GM19324 (cell line): ENCODE measurements at regions not wholly inside any gene's neighbourhood (a gene's known extent, or its start where the extent isn't known, plus 50 kb on each side); places are given as distances from the start of the nearest gene placed in this dataset.

Source experiments
- ATAC-seq: cut with Tn5 transposase; IDR thresholded peaks from one replicate; pipeline ENCODE4 v1.9.1; 2021; ENCODE audit warnings: mild to moderate bottlenecking, moderate library complexity; ENCODE audit not compliant: unreplicated experiment, low FRiP score

- no peak for ATAC-seq
These were observed 344.1 kb upstream of the ADAMTSL1 start for GRCh38 chr9:18129809-18130334.

GRCh38 chr9:18136354-18136994 lies 337.5 kb upstream of the ADAMTSL1 start:
- no peak for ATAC-seq

GRCh38 chr9:18137815-18138214 lies 336.1 kb upstream of the ADAMTSL1 start:
- ATAC-seq, result no peak

- ATAC-seq, result no peak
These were observed 335.3 kb upstream of the ADAMTSL1 start for GRCh38 chr9:18138656-18139055.

GRCh38 chr9:18141681-18142080 lies 332.3 kb upstream of the ADAMTSL1 start:
- no peak for ATAC-seq

- ATAC-seq, result no peak
These were observed 330.7 kb upstream of the ADAMTSL1 start for GRCh38 chr9:18143073-18143745.

- no peak for ATAC-seq
These were observed 327.6 kb upstream of the ADAMTSL1 start for GRCh38 chr9:18146329-18146728.

GRCh38 chr9:18149471-18150011 lies 324.4 kb upstream of the ADAMTSL1 start:
- no peak for ATAC-seq

GRCh38 chr9:18154661-18155060 lies 319.3 kb upstream of the ADAMTSL1 start:
- ATAC-seq, result no peak

- no peak for ATAC-seq
These were observed 314.7 kb upstream of the ADAMTSL1 start for GRCh38 chr9:18159254-18159653.

- no peak for ATAC-seq
These were observed 310.8 kb upstream of the ADAMTSL1 start for GRCh38 chr9:18163146-18163545.

- ATAC-seq, result no peak
These were observed 306.2 kb upstream of the ADAMTSL1 start for GRCh38 chr9:18167733-18168132.

- no peak for ATAC-seq
These were observed 300.0 kb upstream of the ADAMTSL1 start for GRCh38 chr9:18173923-18174322.

GRCh38 chr9:18182636-18183035 lies 291.3 kb upstream of the ADAMTSL1 start:
- ATAC-seq, result no peak

GRCh38 chr9:18183974-18184373 lies 290.0 kb upstream of the ADAMTSL1 start:
- ATAC-seq, result no peak

GRCh38 chr9:18184401-18184800 lies 289.6 kb upstream of the ADAMTSL1 start:
- no peak for ATAC-seq

- ATAC-seq, result no peak
These were observed 288.8 kb upstream of the ADAMTSL1 start for GRCh38 chr9:18185196-18185595.

- ATAC-seq, result no peak
These were observed 285.0 kb upstream of the ADAMTSL1 start for GRCh38 chr9:18188971-18189370.

GRCh38 chr9:18189871-18190670 lies 283.9 kb upstream of the ADAMTSL1 start:
- no peak for ATAC-seq

- no peak for ATAC-seq
These were observed 283.1 kb upstream of the ADAMTSL1 start for GRCh38 chr9:18190671-18191374.
